GM21737 (cell line): ENCODE measurements at regions not wholly inside any gene's neighbourhood (a gene's known extent, or its start where the extent isn't known, plus 50 kb on each side); places are given as distances from the start of the nearest gene placed in this dataset.
"Not testable (repeated sequence)": the region's sequence is repeated elsewhere in the genome, so short reads cannot be mapped to it uniquely, and the experiment has no call there.

Source experiments
- ATAC-seq: cut with Tn5 transposase; IDR thresholded peaks from one replicate; pipeline ENCODE4 v1.9.1; 2021; ENCODE audit warnings: mild to moderate bottlenecking, moderate library complexity; ENCODE audit not compliant: unreplicated experiment

GRCh38 chr1:60866226-60866900, 216.0 kb upstream of the NFIA start:
- ATAC-seq = no peak

- ATAC-seq = no peak
Observed at GRCh38 chr1:60865166-60865565, 217.2 kb upstream of the NFIA start.

GRCh38 chr1:60864722-60865121, 217.6 kb upstream of the NFIA start:
- no peak for ATAC-seq

- ATAC-seq = no peak
Observed at GRCh38 chr1:60863131-60863530, 219.2 kb upstream of the NFIA start.

GRCh38 chr1:60861961-60862567, 220.3 kb upstream of the NFIA start:
- ATAC-seq = no peak

GRCh38 chr1:60859111-60859510, 223.2 kb upstream of the NFIA start:
- no peak for ATAC-seq

GRCh38 chr1:60857851-60858250, 224.5 kb upstream of the NFIA start:
- no peak for ATAC-seq

- ATAC-seq = no peak
Observed at GRCh38 chr1:60850084-60850483, 232.3 kb upstream of the NFIA start.

- no peak for ATAC-seq
Observed at GRCh38 chr1:60849401-60849800, 233.0 kb upstream of the NFIA start.

- ATAC-seq = no peak
Observed at GRCh38 chr1:60848583-60849188, 233.7 kb upstream of the NFIA start.

- ATAC-seq = no peak
Observed at GRCh38 chr1:60847855-60848582, 234.3 kb upstream of the NFIA start.

GRCh38 chr1:60847391-60847790, 235.0 kb upstream of the NFIA start:
- ATAC-seq = no peak

- not testable (repeated sequence) for ATAC-seq
Observed at GRCh38 chr1:60845659-60846058, 236.7 kb upstream of the NFIA start.

- ATAC-seq = no peak
Observed at GRCh38 chr1:60842304-60842703, 240.1 kb upstream of the NFIA start.

GRCh38 chr1:60841116-60842046, 241.0 kb upstream of the NFIA start:
- ATAC-seq = no peak

GRCh38 chr1:60840476-60840875, 241.9 kb upstream of the NFIA start:
- ATAC-seq = not testable (repeated sequence)

- no peak for ATAC-seq
Observed at GRCh38 chr1:60835649-60836048, 246.7 kb upstream of the NFIA start.

GRCh38 chr1:60833173-60833572, 249.2 kb upstream of the NFIA start:
- ATAC-seq = no peak

GRCh38 chr1:60832367-60832766, 250.0 kb upstream of the NFIA start:
- no peak for ATAC-seq

- ATAC-seq = no peak
Observed at GRCh38 chr1:60831780-60832179, 250.6 kb upstream of the NFIA start.

GRCh38 chr1:60828944-60829343, 253.4 kb upstream of the NFIA start:
- ATAC-seq = no peak
